Sigmoid colon (tissue), 4 donors: ENCODE measurements at regions not wholly inside any gene's neighbourhood (a gene's known extent, or its start where the extent isn't known, plus 50 kb on each side); places are given as distances from the start of the nearest gene placed in this dataset.

Source experiments
- CTCF ChIP-seq, 4 experiments: fragments of 450-650 bp in 3 of 4; fragments of 200-600 bp in 1 of 4; IDR thresholded peaks; one replicate each; pipeline ENCODE4 v1.5.1; 2016 to 2019; ENCODE audit warnings: antibody characterized with exemption in 4 of 4, mild to moderate bottlenecking in 3 of 4, moderate library complexity in 2 of 4
- POLR2A ChIP-seq, 2 donors: fragments of 450-650 bp; IDR thresholded peaks; one replicate each; pipeline ENCODE4 v1.6.1; 2016; ENCODE audit warnings: antibody characterized with exemption in 2 of 2, mild to moderate bottlenecking in 2 of 2, moderate library complexity in 2 of 2
- POLR2AphosphoS5 ChIP-seq, 4 donors: sonication (generic); formaldehyde crosslinking; IDR thresholded peaks; one replicate each; pipeline ENCODE4 v1.6.1; 2017; ENCODE audit warnings: antibody characterized with exemption in 4 of 4

- TF ChIP-seq CTCF (IDR thresholded peaks at IDR 0.05): no peak
- no peak for TF ChIP-seq POLR2AphosphoS5 (IDR thresholded peaks at IDR 0.05)
- no peak for TF ChIP-seq POLR2A (IDR thresholded peaks at IDR 0.05)
These were observed 64.8 kb upstream of the UCN3 start for GRCh38 chr10:5299950-5300349.
